HG02623 (cell line): ENCODE measurements at regions not wholly inside any gene's neighbourhood (a gene's known extent, or its start where the extent isn't known, plus 50 kb on each side); places are given as distances from the start of the nearest gene placed in this dataset.

Experiments used
- ATAC-seq: cut with Tn5 transposase; IDR thresholded peaks from one replicate; pipeline ENCODE4 v1.9.1; 2021; ENCODE audit warnings: moderate library complexity; ENCODE audit not compliant: unreplicated experiment

GRCh38 chr3:151990696-151991376, 117.4 kb downstream of the SUCNR1 start:
- ATAC-seq, result no peak

GRCh38 chr3:151992326-151993041, 119.0 kb downstream of the SUCNR1 start:
- no peak for ATAC-seq

GRCh38 chr3:151995091-151995490, 121.6 kb downstream of the SUCNR1 start:
- ATAC-seq, result no peak

- ATAC-seq, result no peak
Measured at GRCh38 chr3:151998744-151999143, 125.3 kb downstream of the SUCNR1 start.

GRCh38 chr3:151999936-152000335, 126.5 kb downstream of the SUCNR1 start:
- ATAC-seq, result no peak

GRCh38 chr3:152011812-152012735, 138.6 kb downstream of the SUCNR1 start:
- no peak for ATAC-seq

GRCh38 chr3:152019508-152019907, 146.1 kb downstream of the SUCNR1 start:
- no peak for ATAC-seq

- no peak for ATAC-seq
Measured at GRCh38 chr3:152021951-152022461, 148.6 kb downstream of the SUCNR1 start.

GRCh38 chr3:152026033-152026556, 152.7 kb downstream of the SUCNR1 start:
- ATAC-seq, result no peak

GRCh38 chr3:152030320-152030719, 156.9 kb downstream of the SUCNR1 start:
- no peak for ATAC-seq

- no peak for ATAC-seq
Measured at GRCh38 chr3:152031321-152031720, 157.9 kb downstream of the SUCNR1 start.

GRCh38 chr3:152037297-152037696, 163.9 kb downstream of the SUCNR1 start:
- no peak for ATAC-seq

- no peak for ATAC-seq
Measured at GRCh38 chr3:152037953-152038352, 164.5 kb downstream of the SUCNR1 start.

- ATAC-seq, result no peak
Measured at GRCh38 chr3:152038490-152038889, 165.0 kb downstream of the SUCNR1 start.

GRCh38 chr3:152039887-152040286, 166.4 kb downstream of the SUCNR1 start:
- peak; percentile 87 for ATAC-seq

- ATAC-seq, result no peak
Measured at GRCh38 chr3:152040319-152040718, 166.9 kb downstream of the SUCNR1 start.

GRCh38 chr3:152043620-152044019, 170.2 kb downstream of the SUCNR1 start:
- no peak for ATAC-seq

GRCh38 chr3:152046280-152046679, 172.8 kb downstream of the SUCNR1 start:
- no peak for ATAC-seq

- no peak for ATAC-seq
Measured at GRCh38 chr3:152047465-152047864, 174.0 kb downstream of the SUCNR1 start.

- ATAC-seq, result no peak
Measured at GRCh38 chr3:152048831-152049230, 175.4 kb downstream of the SUCNR1 start.

- ATAC-seq, result no peak
Measured at GRCh38 chr3:152050903-152051302, 177.5 kb downstream of the SUCNR1 start.
